Kidney epithelial cell (primary cell): ENCODE measurements at regions not wholly inside any gene's neighbourhood (a gene's known extent, or its start where the extent isn't known, plus 50 kb on each side); places are given as distances from the start of the nearest gene placed in this dataset.

Experiments
- DNase-seq: peaks from one replicate; pipeline ENCODE4 v3.0.0-alpha.2; 2010; ENCODE audit warnings: low read depth
- H3K27me3 ChIP-seq: 2 replicates; pipeline ENCODE4 v1.6.0; 2011; ENCODE audit warnings: low read length; ENCODE audit not compliant: control insufficient read depth, insufficient read depth
- H3K36me3 ChIP-seq: 2 replicates; pipeline ENCODE4 v1.5.1; 2011; ENCODE audit warnings: low read length; ENCODE audit not compliant: control insufficient read depth, insufficient read depth
- H3K4me3 ChIP-seq: 2 replicates; pipeline ENCODE4 v1.5.1; 2011; ENCODE audit warnings: low read depth, mild to moderate bottlenecking, control low read depth, low read length
- TF ChIP-seq, protein P1 (sequence below): IDR thresholded peaks from 2 replicates; pipeline ENCODE4 v1.5.1; 2011; ENCODE audit warnings: mild to moderate bottlenecking, moderate library complexity, low read length, control low read depth, inconsistent platforms; ENCODE audit not compliant: insufficient read depth, poor library complexity, severe bottlenecking

DNA sequence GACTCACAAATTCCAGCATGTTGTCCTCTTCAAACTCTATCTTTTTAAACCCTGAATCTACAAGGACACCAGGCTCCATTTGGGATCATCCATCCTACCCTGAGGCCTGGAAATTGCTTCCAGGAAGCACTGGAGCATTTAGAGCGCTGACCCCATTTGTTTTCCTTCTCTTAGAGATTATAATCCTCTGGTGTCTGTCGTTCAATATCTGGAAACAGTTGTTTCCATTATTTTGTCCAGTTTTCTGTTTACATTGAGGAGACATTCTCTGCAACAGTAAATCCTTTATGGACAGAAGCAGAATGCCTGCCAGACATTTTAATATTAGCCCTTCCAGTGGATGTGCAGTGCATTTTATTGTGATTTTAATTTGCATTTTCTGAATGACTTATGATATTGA is 119.4 kb upstream of the MEOX2 start:
- TF ChIP-seq, protein P1, sequence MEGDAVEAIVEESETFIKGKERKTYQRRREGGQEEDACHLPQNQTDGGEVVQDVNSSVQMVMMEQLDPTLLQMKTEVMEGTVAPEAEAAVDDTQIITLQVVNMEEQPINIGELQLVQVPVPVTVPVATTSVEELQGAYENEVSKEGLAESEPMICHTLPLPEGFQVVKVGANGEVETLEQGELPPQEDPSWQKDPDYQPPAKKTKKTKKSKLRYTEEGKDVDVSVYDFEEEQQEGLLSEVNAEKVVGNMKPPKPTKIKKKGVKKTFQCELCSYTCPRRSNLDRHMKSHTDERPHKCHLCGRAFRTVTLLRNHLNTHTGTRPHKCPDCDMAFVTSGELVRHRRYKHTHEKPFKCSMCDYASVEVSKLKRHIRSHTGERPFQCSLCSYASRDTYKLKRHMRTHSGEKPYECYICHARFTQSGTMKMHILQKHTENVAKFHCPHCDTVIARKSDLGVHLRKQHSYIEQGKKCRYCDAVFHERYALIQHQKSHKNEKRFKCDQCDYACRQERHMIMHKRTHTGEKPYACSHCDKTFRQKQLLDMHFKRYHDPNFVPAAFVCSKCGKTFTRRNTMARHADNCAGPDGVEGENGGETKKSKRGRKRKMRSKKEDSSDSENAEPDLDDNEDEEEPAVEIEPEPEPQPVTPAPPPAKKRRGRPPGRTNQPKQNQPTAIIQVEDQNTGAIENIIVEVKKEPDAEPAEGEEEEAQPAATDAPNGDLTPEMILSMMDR = no peak
- H3K4me3 ChIP-seq = no peak overlapping the region
- no peak for DNase-seq
- H3K27me3 ChIP-seq = no peaks in the 10 kb centered on the region
- no peaks in the 10 kb centered on the region for H3K36me3 ChIP-seq

DNA sequence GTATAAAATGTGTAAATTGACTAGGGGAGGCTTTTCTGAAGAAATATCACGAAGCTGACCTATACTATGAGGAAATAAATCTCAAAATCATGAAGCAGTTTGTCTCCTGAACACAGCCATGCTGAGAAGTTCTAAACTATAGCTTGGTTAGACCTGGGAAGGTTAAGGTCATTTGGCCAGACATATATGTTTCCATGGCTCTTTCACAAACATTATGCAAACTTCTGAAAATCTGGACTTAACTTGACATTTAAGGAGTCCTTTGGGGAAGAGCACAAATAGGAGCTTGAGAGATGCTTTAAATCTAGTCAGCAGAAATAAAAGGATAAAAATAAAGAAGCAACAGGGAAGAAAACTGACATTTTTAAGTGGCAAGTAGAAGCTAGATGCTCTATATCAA is 115.9 kb upstream of the MEOX2 start:
- DNase-seq = no peak
- Histone ChIP-seq H3K4me3 (no peak overlapping the region), H3K36me3 (no peaks in the 10 kb centered on the region), H3K27me3 (no peaks in the 10 kb centered on the region)
- TF ChIP-seq, protein P1 = no peak

DNA sequence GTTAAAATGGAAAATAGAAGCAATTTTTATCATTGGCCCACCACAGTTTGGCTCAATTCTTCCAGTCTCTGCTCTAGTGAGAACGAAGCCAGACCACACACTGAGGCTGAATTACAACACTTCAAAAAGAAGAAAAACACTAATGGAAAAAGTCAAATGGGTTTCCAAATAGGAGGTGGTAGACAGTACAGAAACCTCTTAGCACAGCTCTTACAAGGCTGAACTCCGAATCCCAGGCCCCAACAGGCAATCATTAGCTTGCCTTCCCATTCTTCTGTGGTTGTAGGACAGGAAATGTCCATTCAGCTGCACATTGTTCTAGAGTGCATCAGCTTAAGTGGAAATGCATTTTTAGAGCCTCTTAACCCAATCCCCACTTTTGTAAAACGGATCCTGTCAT is 115.1 kb upstream of the MEOX2 start:
- TF ChIP-seq, protein P1 = no peak
- Histone ChIP-seq H3K27me3 (no peaks in the 10 kb centered on the region), H3K36me3 (no peaks in the 10 kb centered on the region), H3K4me3 (no peak overlapping the region)
- peak; percentile 72 for DNase-seq

DNA sequence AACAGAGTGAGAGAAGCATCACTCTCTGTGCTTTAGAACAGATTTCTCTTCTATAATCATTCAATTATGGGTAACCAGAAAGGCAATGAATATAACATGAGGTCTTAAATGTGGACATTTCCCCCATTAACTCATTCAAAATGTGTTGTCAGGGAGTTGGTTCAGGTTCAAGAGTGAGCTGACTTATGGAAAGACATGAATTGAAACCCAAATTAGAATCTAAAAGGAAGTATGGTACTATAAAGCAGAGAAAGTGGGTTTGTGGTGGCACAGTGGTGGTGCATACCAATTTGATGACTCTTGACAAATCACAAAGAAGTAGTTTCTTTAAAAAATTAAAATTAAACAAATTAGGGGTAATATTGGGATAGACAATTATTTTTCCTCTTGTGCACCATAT is 114.6 kb upstream of the MEOX2 start:
- DNase-seq = no peak
- TF ChIP-seq, protein P1 = no peak
- Histone ChIP-seq H3K36me3 (no peaks in the 10 kb centered on the region), H3K4me3 (no peak overlapping the region), H3K27me3 (no peaks in the 10 kb centered on the region)

DNA sequence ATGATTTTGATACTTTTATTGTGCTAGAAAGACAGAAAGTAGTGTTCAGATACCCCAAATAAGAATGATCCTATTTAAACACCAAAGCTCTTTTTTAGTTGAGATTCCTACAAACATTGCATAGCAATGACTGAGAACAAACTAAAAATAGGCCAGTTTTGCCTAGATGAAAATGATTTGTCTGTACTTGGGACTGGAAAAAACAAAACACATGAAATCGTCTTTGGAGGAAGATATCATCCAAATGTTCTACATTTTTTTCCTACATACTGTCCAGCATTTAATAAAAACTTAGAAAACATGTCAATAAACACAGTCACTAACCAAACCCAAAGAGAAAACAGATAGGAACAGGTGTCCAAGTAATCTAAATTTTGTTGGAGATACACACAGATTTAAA is 111.6 kb upstream of the MEOX2 start:
- H3K27me3 ChIP-seq = no peaks in the 10 kb centered on the region
- no peak for DNase-seq
- no peak overlapping the region for H3K4me3 ChIP-seq
- TF ChIP-seq, protein P1 = no peak
- H3K36me3 ChIP-seq = no peaks in the 10 kb centered on the region

DNA sequence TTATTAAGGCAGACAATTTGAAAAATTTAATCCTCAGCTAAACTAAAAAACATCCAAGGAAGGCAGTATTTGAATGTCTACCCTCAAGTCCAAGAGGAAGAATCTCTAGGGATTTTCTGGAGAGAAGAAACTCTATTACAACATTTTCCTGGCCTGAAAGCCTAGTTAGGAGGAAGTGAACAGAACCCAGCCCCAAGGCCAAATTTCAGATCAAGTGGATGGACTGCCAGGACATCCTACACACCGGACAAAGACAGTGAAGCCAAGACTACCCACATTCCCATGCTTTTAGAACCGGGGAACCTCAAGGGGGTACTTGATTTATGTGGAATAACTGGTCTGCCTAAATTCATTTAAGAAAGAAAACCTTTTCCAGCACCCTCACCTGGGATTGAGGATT is 108.9 kb upstream of the MEOX2 start:
- Histone ChIP-seq H3K4me3 (no peak overlapping the region), H3K27me3 (no peaks in the 10 kb centered on the region), H3K36me3 (no peaks in the 10 kb centered on the region)
- TF ChIP-seq, protein P1 = no peak
- no peak for DNase-seq
